Kidney (tissue), 13 donors: ENCODE measurements at regions not wholly inside any gene's neighbourhood (a gene's known extent, or its start where the extent isn't known, plus 50 kb on each side); places are given as distances from the start of the nearest gene placed in this dataset.

Experiments used
- DNase-seq, 5 donors: peaks; one replicate each; pipeline ENCODE4 v3.0.0-alpha.2; 2013 to 2020
- FAIRE-seq: peaks from 2 replicates; lab custom pipeline; 2012; peaks lifted over from hg19 to GRCh38; lab: Jason Lieb, UNC
- H3K27ac ChIP-seq, 2 donors: one replicate each; pipeline ENCODE4 v1.7.0; 2013; ENCODE audit warnings: low read depth in 2 of 2, low read length in 2 of 2, inconsistent platforms in 1 of 2
- H3K27me3 ChIP-seq: one replicate; pipeline ENCODE4 v1.7.1; 2013; ENCODE audit warnings: low read length, inconsistent platforms; ENCODE audit not compliant: control insufficient read depth, insufficient read depth
- H3K36me3 ChIP-seq, 3 donors: one replicate each; pipeline versions ENCODE4 v1.7.0 to v1.7.1; 2013; ENCODE audit warnings: low read length in 3 of 3, control low read depth in 1 of 3, inconsistent platforms in 1 of 3; ENCODE audit not compliant: insufficient read depth in 3 of 3, control insufficient read depth in 2 of 3
- H3K4me1 ChIP-seq, 3 donors: one replicate each; pipeline versions ENCODE4 v1.7.0 to v1.7.1; 2013; ENCODE audit warnings: low read length in 3 of 3, inconsistent platforms in 1 of 3, low read depth in 1 of 3; ENCODE audit not compliant: control insufficient read depth in 2 of 3, insufficient read depth in 2 of 3
- H3K4me3 ChIP-seq, 3 donors: one replicate each; pipeline versions ENCODE4 v1.7.0 to v1.8.1; 2013; ENCODE audit warnings: low read length in 3 of 3, control low read depth in 1 of 3, inconsistent platforms in 1 of 3
- H3K9ac ChIP-seq, 3 donors: one replicate each; pipeline versions ENCODE4 v1.7.0 to v1.7.1; 2013; ENCODE audit warnings: low read length in 3 of 3, control low read depth in 1 of 3, inconsistent platforms in 1 of 3
- H3K9me3 ChIP-seq, 3 donors: one replicate each; pipeline versions ENCODE4 v1.7.0 to v1.7.1; 2013; ENCODE audit warnings: low read length in 3 of 3, control low read depth in 1 of 3, inconsistent platforms in 1 of 3; ENCODE audit not compliant: control insufficient read depth in 2 of 3, insufficient read depth in 1 of 3
- intact Hi-C: fragments of 100-400 bp; cut with DNase I; formaldehyde crosslinking; loops from one replicate; pipeline ENCODE4 v1.11.1; 2022
- TF ChIP-seq, protein P1 (sequence below): IDR thresholded peaks from 3 replicates; pipeline ENCODE4 v1.5.1; 2012; ENCODE audit warnings: mild to moderate bottlenecking, moderate library complexity, borderline replicate concordance; ENCODE audit not compliant: insufficient read depth; ENCODE audit errors: extremely low read depth
- donor health status: control.
- donor health status: control.
- donor health status: control.
- donor health status: control.
- donor health status: control.
- donor health status: DM: yes; HTN: yes; CAD: no.
- donor health status: Normal renal cell carcinoma (clear cell type).

- H3K9me3 ChIP-seq: no peaks in the 10 kb centered on the region
- H3K27me3 ChIP-seq: no peaks in the 10 kb centered on the region
- no peaks in the 10 kb centered on the region for H3K4me1 ChIP-seq
- FAIRE-seq: no peak
- DNase-seq: no peak
- intact Hi-C loops: no loop called here
- H3K36me3 ChIP-seq: no peaks in the 10 kb centered on the region
- no peak overlapping the region for H3K4me3 ChIP-seq
- TF ChIP-seq, protein P1, sequence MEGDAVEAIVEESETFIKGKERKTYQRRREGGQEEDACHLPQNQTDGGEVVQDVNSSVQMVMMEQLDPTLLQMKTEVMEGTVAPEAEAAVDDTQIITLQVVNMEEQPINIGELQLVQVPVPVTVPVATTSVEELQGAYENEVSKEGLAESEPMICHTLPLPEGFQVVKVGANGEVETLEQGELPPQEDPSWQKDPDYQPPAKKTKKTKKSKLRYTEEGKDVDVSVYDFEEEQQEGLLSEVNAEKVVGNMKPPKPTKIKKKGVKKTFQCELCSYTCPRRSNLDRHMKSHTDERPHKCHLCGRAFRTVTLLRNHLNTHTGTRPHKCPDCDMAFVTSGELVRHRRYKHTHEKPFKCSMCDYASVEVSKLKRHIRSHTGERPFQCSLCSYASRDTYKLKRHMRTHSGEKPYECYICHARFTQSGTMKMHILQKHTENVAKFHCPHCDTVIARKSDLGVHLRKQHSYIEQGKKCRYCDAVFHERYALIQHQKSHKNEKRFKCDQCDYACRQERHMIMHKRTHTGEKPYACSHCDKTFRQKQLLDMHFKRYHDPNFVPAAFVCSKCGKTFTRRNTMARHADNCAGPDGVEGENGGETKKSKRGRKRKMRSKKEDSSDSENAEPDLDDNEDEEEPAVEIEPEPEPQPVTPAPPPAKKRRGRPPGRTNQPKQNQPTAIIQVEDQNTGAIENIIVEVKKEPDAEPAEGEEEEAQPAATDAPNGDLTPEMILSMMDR: no peak
- no peak overlapping the region for H3K27ac ChIP-seq
- no peak overlapping the region for H3K9ac ChIP-seq
Measured at GRCh38 chr13:103168901-103169508, 102.8 kb upstream of the SLC10A2 start.

GRCh38 chr13:103164251-103164650 lies 98.0 kb upstream of the SLC10A2 start:
- TF ChIP-seq, protein P1: no peak
- H3K27ac ChIP-seq: no peak overlapping the region
- no peaks in the 10 kb centered on the region for H3K27me3 ChIP-seq
- H3K9me3 ChIP-seq: no peaks in the 10 kb centered on the region
- H3K36me3 ChIP-seq: no peaks in the 10 kb centered on the region
- intact Hi-C loops: no loop called here
- DNase-seq: no peak
- H3K4me3 ChIP-seq: no peak overlapping the region
- FAIRE-seq: no peak
- no peaks in the 10 kb centered on the region for H3K4me1 ChIP-seq
- H3K9ac ChIP-seq: no peak overlapping the region

GRCh38 chr13:103161476-103161875 lies 95.3 kb upstream of the SLC10A2 start:
- Histone ChIP-seq H3K27ac (no peak overlapping the region), H3K36me3 (no peaks in the 10 kb centered on the region), H3K4me3 (no peak overlapping the region), H3K9me3 (no peaks in the 10 kb centered on the region), H3K4me1 (no peaks in the 10 kb centered on the region), H3K9ac (no peak overlapping the region), H3K27me3 (no peaks in the 10 kb centered on the region)
- intact Hi-C loops: no loop called here
- TF ChIP-seq, protein P1: no peak
- no peak for FAIRE-seq
- no peak for DNase-seq
